Stromal cell of bone marrow (primary cell): ENCODE measurements at regions not wholly inside any gene's neighbourhood (a gene's known extent, or its start where the extent isn't known, plus 50 kb on each side); places are given as distances from the start of the nearest gene placed in this dataset.

Experiments used
- DNase-seq: peaks from one replicate; pipeline ENCODE4 v3.0.0-alpha.2; 2012; ENCODE audit warnings: low read depth

DNA sequence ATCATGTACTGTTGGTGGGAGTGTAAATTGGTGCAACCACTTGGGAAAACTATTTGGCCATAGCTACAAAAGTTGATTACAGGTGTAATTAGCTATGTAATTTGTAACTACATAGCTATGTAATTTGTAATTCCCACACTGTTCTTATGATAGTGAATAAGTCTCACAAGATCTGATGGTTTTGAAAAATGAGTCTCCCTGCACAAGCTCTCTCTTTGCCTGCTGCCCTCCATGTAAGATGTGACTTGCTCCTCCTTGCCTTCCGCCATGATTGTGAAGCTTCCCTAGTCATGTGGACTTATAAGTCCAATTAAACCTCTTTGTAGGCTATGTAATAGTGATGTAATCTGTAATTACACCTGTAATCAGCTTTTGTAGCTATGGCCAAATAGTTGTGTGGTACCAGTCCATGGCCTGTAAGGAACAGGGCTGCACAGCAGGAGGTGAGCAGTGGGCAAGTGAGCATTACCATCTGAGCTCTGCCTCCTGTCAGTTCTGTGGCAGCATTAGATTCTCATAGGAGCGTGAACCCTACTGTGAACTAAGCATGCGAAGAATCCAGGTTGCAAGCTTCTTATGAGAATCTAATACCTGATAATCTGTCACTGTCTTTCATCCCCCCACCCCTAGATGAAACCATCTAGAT lies 133.7 kb upstream of the COPS8 start:
- no peak for DNase-seq

DNA sequence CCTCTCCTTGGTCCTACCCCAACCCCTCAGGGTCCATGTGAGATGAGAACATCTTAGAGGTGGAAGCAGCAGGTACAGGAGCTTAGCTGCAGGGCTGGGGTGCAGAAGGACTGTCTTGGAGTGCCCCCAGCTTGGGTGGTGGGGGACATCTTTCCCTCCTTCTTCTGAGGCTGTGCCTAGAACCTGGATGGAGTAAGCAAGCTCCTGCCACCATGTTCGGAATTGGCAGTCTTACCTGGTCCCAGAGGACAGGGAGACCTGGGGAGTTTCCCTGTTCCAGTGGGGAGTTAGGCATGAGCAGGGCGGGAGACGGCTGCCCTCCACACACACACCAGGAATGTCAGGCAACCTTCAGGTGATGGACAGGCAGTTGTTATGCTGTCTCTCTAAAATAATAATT lies 131.0 kb upstream of the COPS8 start:
- no peak for DNase-seq

GRCh38 chr2:236955521-236956030 lies 130.1 kb upstream of the COPS8 start:
- no peak for DNase-seq

DNA sequence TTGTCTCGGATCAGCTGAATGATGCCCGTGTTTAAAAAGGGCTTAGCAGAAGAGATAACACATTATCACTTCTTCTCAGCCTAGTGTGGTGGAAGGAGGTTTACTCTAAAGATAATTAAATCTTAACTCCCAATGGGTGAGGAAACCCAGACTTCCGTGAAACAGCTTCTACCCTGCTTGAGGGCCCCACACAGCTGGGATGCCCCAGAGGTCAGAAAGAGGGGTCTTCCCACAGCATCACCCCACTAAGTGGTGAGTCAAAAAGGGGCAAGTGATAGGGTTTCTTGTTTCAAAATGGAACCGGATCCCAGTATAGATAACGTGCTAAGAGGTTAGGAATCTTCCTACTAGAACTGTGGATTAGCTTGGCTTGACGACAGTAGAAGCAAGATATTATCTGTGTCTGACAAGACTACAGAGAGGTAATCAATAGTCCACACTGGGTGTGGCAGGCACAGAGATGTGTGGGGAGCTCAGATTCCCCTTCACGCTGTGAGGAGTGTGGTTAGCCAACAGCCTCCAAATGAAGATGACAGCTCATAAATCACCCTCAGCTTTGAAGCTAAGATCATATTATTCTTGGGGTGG lies 129.6 kb upstream of the COPS8 start:
- no peak for DNase-seq

DNA sequence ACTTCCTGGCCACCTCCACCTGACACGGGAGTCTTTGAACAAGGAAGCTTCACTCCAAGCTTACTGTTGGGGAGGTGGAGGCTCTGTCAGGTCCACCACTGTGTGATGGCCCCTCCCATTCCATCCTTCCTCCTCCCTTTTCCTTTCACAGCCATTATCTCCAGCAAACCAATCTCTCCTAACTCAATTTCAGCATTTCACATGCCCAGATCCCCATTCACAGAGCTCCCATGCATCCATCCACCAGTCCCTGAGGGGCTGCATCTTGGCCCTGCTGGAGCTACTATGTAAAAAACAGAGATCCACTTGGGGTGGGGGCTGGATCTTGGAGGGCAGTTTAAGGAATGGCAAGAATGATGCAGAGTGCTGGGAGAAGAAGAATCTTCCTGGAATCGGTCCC lies 129.0 kb upstream of the COPS8 start:
- DNase-seq, result no peak

- no peak for DNase-seq
Measured at GRCh38 chr2:236959036-236959435, 126.7 kb upstream of the COPS8 start.

DNA sequence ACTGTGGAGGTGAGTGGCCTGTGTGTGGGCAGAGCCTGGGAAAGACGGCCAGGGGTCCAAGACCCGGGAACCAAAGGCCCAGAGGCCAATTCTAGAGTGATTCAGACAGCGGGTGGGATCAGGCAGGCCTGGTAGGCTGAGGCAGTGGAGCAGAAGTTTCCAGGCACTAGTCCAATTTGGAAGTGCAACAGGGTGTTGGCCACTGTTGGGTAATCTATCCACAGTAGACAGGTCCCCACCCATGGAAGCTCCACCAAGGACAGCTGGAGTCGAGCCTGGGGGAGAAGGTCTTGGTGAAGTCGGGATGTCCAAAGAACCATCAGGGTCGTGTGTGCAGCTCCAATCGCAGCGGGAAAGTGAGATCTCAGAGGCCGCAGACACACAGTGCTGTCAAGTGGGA lies 125.8 kb upstream of the COPS8 start:
- no peak for DNase-seq

- no peak for DNase-seq
Measured at GRCh38 chr2:236960531-236960930, 125.2 kb upstream of the COPS8 start.

DNA sequence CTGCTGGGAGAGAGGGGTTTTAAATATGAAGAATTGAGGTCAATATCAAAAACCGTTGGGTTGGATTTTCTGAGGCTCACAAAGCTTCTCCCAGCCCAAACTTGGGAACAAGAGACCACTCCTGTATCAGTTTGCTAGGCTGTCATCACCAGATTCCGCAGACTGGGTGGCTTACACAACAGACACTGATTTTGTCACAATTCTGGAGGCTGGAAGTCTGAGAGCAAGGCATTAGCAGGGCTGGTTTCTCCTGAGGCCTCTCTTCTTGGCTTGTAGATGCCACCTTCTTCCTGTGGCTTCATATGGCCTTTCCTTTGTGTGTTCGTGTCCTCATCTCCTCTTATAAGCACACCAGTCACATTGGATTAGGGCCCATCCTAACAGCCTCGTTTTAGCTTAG lies 122.9 kb upstream of the COPS8 start:
- DNase-seq, result no peak

GRCh38 chr2:236963631-236964182 lies 122.0 kb upstream of the COPS8 start:
- no peak for DNase-seq

DNA sequence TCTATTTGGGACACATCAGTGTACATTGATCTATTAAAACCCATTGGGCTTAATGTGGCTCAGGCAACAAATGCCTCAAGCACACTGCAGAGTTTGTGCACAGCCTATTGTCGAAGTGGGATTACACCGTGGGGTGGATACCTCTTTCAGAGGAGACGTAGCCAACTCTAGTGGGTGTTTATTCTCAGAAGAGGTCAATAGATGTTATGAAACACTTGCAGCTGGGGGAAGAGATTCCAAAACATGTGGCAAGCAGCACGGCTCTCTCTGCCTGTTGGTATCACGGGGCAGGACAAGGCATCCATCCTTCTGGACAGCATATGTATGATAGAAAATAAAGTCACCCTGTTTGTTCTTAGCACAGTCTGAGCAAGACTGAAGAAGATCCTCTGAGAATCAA lies 121.4 kb upstream of the COPS8 start:
- no peak for DNase-seq

- no peak for DNase-seq
Measured at GRCh38 chr2:236965021-236965840, 120.5 kb upstream of the COPS8 start.

DNA sequence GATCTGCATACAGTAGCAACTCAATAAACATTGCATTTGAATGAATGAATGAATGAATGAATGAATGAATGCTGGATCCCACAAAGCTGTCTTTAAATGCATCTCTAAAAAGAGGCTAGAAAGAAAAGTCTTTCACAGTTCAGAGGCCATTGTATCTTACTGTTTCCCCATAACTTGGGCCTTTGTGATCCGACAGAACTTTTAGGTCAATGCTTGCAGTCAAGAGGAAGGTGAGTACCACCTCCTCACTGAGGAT lies 119.9 kb upstream of the COPS8 start:
- DNase-seq, result no peak

GRCh38 chr2:236967499-236967783 lies 118.2 kb upstream of the COPS8 start:
- DNase-seq, result no peak

GRCh38 chr2:236968101-236968879 lies 117.4 kb upstream of the COPS8 start:
- no peak for DNase-seq

DNA sequence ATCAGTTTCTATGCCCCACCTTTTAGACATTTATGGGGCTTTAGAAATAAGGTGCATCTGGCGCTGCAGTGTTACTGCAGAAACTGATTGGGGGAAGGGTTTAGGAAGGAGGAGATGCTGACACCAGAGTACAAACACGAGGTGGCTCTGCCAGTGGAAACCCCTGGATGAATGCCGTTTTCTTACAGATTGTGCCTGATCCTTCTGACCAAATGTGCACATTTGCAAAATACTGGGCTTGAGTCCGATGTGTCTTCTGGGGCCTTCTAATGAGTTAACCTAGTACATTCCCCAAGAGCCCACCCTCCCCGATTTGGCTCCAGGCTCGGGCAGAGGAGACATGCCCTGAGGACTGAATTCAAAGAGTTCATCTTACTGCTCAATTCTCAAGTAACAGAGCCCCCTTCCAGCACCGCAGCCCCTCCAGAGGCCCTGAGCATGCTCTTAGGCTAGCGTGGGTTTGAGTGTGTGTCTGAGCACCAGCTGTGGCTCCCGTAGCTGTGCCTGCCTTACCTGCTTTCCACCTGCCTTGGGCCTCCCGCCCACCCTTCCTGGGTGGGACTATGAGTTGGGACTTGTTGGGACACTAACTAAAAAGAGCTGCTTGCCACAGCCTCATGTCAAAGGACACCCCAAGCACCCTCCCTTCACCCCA lies 116.7 kb upstream of the COPS8 start:
- DNase-seq, result no peak

GRCh38 chr2:236969767-236970655 lies 115.7 kb upstream of the COPS8 start:
- DNase-seq, result no peak

GRCh38 chr2:236970656-236971010 lies 115.1 kb upstream of the COPS8 start:
- DNase-seq, result peak; percentile 41

DNA sequence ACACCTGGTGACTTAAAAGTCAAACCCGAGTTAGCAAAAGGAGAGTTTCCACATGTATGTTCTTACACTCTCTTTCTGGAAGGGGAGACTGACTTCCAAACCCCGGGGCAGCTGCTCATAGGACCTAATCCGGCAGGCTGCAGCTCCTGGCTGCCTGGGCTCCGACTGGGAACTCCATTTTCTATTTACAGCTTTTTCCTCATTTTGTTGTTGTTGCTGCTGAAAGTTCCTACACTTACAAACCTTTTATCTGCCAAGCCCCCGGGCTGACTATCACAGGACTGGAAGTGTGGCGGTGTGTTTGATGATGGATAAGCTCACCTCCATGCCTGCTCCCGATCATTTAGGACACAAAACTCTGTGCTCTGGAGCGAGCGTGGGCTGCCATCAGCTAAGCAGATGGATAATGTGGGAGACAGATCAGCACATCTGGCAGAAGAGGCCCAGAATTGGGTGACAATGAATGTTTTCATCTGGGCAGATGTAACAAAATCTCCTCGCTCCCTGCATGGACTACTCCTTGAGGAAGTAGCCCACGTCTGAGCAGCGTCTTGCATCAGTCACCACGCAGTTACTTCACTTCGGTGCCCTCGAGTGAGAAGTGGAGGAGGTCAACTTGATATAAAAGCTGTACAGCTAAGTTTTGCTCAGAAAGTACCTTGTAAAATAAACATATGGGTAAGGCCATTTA lies 114.4 kb upstream of the COPS8 start:
- DNase-seq, result no peak

DNA sequence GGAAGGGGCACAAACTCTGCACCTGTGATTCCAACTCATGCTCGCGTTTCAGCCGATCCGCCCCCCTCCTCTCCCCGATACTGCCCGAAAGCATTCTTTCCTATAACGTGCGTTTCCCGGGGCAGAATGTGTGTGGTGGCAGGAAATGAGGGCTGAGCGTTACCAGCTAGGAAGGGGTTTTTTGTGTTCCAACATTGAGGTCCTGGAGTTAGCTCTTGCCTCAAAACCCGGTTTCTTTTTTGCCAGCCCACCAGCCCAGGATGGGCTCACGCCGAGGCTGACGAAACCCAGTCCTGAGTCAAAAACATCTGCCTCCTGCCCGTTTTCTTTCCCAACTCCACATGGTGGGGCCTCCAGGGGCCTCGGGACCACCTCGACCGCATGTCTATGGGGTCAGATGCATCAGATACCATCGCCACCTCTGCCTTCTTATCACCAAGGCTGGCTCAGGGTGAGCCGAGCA lies 113.7 kb upstream of the COPS8 start:
- no peak for DNase-seq
